ENCODE measurements at regions not wholly inside any gene's neighbourhood (a gene's known extent, or its start where the extent isn't known, plus 50 kb on each side); places are given as distances from the start of the nearest gene placed in this dataset.

DNA sequence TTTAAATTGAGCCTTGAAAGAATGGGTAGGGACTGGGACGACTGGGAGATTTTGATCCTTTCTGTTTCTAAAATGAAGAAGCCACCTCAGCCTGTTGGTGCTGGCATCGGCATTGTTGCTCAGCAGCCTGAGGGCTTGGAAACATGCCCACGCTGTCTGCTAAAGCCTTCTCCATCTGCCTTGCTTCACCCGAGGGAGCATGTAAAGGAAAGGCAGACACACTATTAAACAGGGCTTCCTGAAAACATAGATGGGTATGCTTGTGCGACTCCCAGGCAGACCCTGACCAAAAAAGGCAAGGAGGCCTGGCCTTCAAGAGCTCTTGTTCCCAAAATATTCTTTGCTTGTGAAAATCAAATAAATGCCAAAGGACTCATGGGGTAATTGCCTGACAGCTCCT lies 84.2 kb upstream of the SLC4A7 start:
- TF ChIP-seq, protein P1, sequence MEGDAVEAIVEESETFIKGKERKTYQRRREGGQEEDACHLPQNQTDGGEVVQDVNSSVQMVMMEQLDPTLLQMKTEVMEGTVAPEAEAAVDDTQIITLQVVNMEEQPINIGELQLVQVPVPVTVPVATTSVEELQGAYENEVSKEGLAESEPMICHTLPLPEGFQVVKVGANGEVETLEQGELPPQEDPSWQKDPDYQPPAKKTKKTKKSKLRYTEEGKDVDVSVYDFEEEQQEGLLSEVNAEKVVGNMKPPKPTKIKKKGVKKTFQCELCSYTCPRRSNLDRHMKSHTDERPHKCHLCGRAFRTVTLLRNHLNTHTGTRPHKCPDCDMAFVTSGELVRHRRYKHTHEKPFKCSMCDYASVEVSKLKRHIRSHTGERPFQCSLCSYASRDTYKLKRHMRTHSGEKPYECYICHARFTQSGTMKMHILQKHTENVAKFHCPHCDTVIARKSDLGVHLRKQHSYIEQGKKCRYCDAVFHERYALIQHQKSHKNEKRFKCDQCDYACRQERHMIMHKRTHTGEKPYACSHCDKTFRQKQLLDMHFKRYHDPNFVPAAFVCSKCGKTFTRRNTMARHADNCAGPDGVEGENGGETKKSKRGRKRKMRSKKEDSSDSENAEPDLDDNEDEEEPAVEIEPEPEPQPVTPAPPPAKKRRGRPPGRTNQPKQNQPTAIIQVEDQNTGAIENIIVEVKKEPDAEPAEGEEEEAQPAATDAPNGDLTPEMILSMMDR (IDR thresholded peaks at IDR 0.05): no peak
- TF ChIP-seq POLR2A (IDR thresholded peaks at IDR 0.05): no peak

Measured in heart left ventricle (tissue), 13 donors.